WTC11 (cell line): ENCODE measurements at regions not wholly inside any gene's neighbourhood (a gene's known extent, or its start where the extent isn't known, plus 50 kb on each side); places are given as distances from the start of the nearest gene placed in this dataset.

Experiments used
- ATAC-seq: fragments of 200-7000 bp; cut with Tn5 transposase; 2 replicates; pipeline ENCODE4 v1.10.0; 2021; ENCODE audit warnings: mild to moderate bottlenecking, moderate library complexity
- CTCF ChIA-PET: fragments of 300-600 bp; sonication (Branson Sonifier 250); formaldehyde crosslinking; loops from one replicate; lab custom pipeline; 2021; ENCODE audit warnings: antibody characterized with exemption; lab: Charles Lee
- POLR2A ChIA-PET: fragments of 350-600 bp; sonication (Branson Sonifier 250); formaldehyde crosslinking; loops from one replicate; lab custom pipeline; 2021; ENCODE audit warnings: antibody characterized with exemption; lab: Charles Lee
- DNase-seq: peaks from one replicate; pipeline ENCODE4 v3.0.0; 2021; ENCODE audit warnings: low spot score
- H3K27ac Mint-ChIP-seq: 2 replicates; pipeline ENCODE4 v1.8.0; 2021; ENCODE audit warnings: mixed read lengths
- H3K27me3 Mint-ChIP-seq: 2 replicates; pipeline ENCODE4 v1.8.0; 2021; ENCODE audit warnings: low read depth, mild to moderate bottlenecking, moderate library complexity, mixed read lengths
- H3K36me3 Mint-ChIP-seq: 2 replicates; pipeline ENCODE4 v1.8.0; 2021; ENCODE audit warnings: mixed read lengths
- H3K4me1 Mint-ChIP-seq: 2 replicates; pipeline ENCODE4 v1.8.0; 2022; ENCODE audit warnings: mixed read lengths
- H3K4me3 Mint-ChIP-seq: 2 replicates; pipeline ENCODE4 v1.8.0; 2021; ENCODE audit warnings: mild to moderate bottlenecking, moderate library complexity, mixed read lengths
- H3K9me3 Mint-ChIP-seq: 2 replicates; pipeline ENCODE4 v1.8.0; 2021; ENCODE audit warnings: mixed read lengths
- CREM ChIP-seq: sonication (generic); formaldehyde crosslinking; IDR thresholded peaks from 2 replicates; pipeline ENCODE4 v1.8.1; 2022; ENCODE audit warnings: mild to moderate bottlenecking, missing genetic modification reagents, moderate library complexity
- ESRRA ChIP-seq: sonication (generic); formaldehyde crosslinking; IDR thresholded peaks from 2 replicates; pipeline ENCODE4 v1.8.1; 2022; ENCODE audit warnings: mild to moderate bottlenecking, missing genetic modification reagents, borderline replicate concordance
- GRHL2 ChIP-seq: fragments of 250-450 bp; sonication (Bioruptor Pico); IDR thresholded peaks from 2 replicates; pipeline ENCODE4 v1.8.0; 2022; ENCODE audit warnings: mild to moderate bottlenecking, moderate library complexity; ENCODE audit not compliant: insufficient replicate concordance, severe bottlenecking
- JUN ChIP-seq: sonication (generic); formaldehyde crosslinking; IDR thresholded peaks from 2 replicates; pipeline ENCODE4 v1.8.0; 2023; ENCODE audit warnings: mild to moderate bottlenecking, missing genetic modification reagents
- NR1H2 ChIP-seq: sonication (generic); formaldehyde crosslinking; IDR thresholded peaks from 2 replicates; pipeline ENCODE4 v1.9.0; 2021; ENCODE audit warnings: mild to moderate bottlenecking, moderate library complexity, missing genetic modification reagents
- NR2C2 ChIP-seq: sonication (generic); formaldehyde crosslinking; IDR thresholded peaks from 2 replicates; pipeline ENCODE4 v1.8.0; 2022; ENCODE audit warnings: mild to moderate bottlenecking, missing genetic modification reagents
- SMAD3 ChIP-seq: sonication (generic); formaldehyde crosslinking; IDR thresholded peaks from 2 replicates; pipeline ENCODE4 v1.8.0; 2022; ENCODE audit warnings: missing genetic modification reagents, mild to moderate bottlenecking, borderline replicate concordance
- SP1 ChIP-seq: sonication (generic); formaldehyde crosslinking; conservative IDR thresholded peaks from 2 replicates; pipeline ENCODE4 v1.8.1; 2022; ENCODE audit warnings: missing genetic modification reagents
- ZNF121 ChIP-seq: sonication (generic); formaldehyde crosslinking; IDR thresholded peaks from 2 replicates; pipeline ENCODE4 v1.8.0; 2023; ENCODE audit warnings: missing genetic modification reagents
- TF ChIP-seq, protein P1 (sequence below): sonication (generic); formaldehyde crosslinking; IDR thresholded peaks from 2 replicates; pipeline ENCODE4 v1.8.0; 2023; ENCODE audit warnings: missing genetic modification reagents, mild to moderate bottlenecking, borderline replicate concordance
- TF ChIP-seq, protein P2 (sequence below): sonication (generic); formaldehyde crosslinking; IDR thresholded peaks from 2 replicates; pipeline ENCODE4 v1.8.1; 2023; ENCODE audit warnings: mild to moderate bottlenecking, missing genetic modification reagents, moderate library complexity
- TF ChIP-seq, protein P3 (sequence below): sonication (generic); formaldehyde crosslinking; IDR thresholded peaks from 2 replicates; pipeline ENCODE4 v1.8.0; 2023; ENCODE audit warnings: missing genetic modification reagents
- TF ChIP-seq, protein P4 (sequence below): fragments of 250-450 bp; sonication (Bioruptor Pico); IDR thresholded peaks from 2 replicates; pipeline ENCODE4 v1.8.0; 2021; ENCODE audit warnings: mild to moderate bottlenecking
- TF ChIP-seq, protein P5 (sequence below): fragments of 250-450 bp; sonication (Bioruptor Pico); IDR thresholded peaks from 2 replicates; pipeline ENCODE4 v1.9.0; 2021; ENCODE audit warnings: mild to moderate bottlenecking
- TF ChIP-seq, protein P6 (sequence below): sonication (generic); formaldehyde crosslinking; IDR thresholded peaks from 2 replicates; pipeline ENCODE4 v1.8.1; 2022; ENCODE audit warnings: mild to moderate bottlenecking, missing genetic modification reagents, moderate library complexity, borderline replicate concordance

DNA sequence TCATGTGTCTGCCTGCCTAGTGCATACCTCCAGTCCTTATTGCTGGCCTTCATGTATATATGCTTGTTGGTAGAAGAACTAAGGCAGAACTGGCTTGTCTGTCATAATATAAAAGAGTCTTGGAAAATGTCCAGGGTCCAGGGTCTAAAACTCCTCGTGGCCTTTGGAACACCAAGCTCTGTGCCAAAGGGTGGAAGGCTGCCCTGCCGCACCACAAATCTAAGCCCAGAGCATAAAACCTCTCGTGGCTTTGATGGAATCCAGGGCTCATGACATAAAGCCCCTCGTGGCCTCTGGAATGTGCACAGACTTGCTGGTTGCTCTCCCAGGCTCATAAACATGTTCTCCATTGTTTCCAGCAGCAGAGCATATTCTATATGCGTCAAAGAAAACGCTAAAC lies 107.9 kb downstream of the BBS10 start (continued):
- TF ChIP-seq, protein P1, sequence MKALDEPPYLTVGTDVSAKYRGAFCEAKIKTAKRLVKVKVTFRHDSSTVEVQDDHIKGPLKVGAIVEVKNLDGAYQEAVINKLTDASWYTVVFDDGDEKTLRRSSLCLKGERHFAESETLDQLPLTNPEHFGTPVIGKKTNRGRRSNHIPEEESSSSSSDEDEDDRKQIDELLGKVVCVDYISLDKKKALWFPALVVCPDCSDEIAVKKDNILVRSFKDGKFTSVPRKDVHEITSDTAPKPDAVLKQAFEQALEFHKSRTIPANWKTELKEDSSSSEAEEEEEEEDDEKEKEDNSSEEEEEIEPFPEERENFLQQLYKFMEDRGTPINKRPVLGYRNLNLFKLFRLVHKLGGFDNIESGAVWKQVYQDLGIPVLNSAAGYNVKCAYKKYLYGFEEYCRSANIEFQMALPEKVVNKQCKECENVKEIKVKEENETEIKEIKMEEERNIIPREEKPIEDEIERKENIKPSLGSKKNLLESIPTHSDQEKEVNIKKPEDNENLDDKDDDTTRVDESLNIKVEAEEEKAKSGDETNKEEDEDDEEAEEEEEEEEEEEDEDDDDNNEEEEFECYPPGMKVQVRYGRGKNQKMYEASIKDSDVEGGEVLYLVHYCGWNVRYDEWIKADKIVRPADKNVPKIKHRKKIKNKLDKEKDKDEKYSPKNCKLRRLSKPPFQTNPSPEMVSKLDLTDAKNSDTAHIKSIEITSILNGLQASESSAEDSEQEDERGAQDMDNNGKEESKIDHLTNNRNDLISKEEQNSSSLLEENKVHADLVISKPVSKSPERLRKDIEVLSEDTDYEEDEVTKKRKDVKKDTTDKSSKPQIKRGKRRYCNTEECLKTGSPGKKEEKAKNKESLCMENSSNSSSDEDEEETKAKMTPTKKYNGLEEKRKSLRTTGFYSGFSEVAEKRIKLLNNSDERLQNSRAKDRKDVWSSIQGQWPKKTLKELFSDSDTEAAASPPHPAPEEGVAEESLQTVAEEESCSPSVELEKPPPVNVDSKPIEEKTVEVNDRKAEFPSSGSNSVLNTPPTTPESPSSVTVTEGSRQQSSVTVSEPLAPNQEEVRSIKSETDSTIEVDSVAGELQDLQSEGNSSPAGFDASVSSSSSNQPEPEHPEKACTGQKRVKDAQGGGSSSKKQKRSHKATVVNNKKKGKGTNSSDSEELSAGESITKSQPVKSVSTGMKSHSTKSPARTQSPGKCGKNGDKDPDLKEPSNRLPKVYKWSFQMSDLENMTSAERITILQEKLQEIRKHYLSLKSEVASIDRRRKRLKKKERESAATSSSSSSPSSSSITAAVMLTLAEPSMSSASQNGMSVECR (CRISPR knock-in tag), result no peak
- TF ChIP-seq CREM (CRISPR knock-in tag) (no peak), GRHL2 (CRISPR knock-in tag) (no peak), NR1H2 (CRISPR knock-in tag) (no peak)
- TF ChIP-seq, protein P2, sequence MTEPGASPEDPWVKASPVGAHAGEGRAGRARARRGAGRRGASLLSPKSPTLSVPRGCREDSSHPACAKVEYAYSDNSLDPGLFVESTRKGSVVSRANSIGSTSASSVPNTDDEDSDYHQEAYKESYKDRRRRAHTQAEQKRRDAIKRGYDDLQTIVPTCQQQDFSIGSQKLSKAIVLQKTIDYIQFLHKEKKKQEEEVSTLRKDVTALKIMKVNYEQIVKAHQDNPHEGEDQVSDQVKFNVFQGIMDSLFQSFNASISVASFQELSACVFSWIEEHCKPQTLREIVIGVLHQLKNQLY, result no peak
- TF ChIP-seq, protein P3, sequence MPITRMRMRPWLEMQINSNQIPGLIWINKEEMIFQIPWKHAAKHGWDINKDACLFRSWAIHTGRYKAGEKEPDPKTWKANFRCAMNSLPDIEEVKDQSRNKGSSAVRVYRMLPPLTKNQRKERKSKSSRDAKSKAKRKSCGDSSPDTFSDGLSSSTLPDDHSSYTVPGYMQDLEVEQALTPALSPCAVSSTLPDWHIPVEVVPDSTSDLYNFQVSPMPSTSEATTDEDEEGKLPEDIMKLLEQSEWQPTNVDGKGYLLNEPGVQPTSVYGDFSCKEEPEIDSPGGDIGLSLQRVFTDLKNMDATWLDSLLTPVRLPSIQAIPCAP (CRISPR knock-in tag), result no peak
- TF ChIP-seq, protein P4, sequence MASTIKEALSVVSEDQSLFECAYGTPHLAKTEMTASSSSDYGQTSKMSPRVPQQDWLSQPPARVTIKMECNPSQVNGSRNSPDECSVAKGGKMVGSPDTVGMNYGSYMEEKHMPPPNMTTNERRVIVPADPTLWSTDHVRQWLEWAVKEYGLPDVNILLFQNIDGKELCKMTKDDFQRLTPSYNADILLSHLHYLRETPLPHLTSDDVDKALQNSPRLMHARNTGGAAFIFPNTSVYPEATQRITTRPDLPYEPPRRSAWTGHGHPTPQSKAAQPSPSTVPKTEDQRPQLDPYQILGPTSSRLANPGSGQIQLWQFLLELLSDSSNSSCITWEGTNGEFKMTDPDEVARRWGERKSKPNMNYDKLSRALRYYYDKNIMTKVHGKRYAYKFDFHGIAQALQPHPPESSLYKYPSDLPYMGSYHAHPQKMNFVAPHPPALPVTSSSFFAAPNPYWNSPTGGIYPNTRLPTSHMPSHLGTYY (CRISPR knock-in tag), result no peak

DNA sequence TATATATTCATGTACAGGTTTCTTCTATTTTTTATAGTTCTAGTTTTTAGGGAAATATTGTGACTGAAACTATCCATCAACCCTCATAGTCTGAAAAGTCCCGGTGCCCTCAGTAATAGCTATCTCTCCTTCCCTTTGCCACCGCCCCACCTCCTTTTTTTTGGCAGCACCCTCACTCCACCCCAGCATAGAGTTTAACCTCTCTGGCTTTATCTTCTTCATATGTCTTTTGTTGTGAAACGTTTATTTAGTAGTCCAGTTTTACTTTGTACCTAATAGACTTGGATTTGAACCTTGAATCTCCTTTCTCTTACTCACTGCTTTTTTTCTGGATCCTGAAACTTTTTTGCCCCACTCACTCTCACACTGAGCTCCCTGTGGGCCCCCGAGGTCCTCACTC lies 109.5 kb downstream of the BBS10 start:
- Mint-ChIP-seq H3K9me3 (peaks cover 10% of the 10 kb centered on the region), H3K4me3 (no peak overlapping the region), H3K27ac (no peak overlapping the region), H3K27me3 (no peaks in the 10 kb centered on the region), H3K4me1 (no peaks in the 10 kb centered on the region), H3K36me3 (no peaks in the 10 kb centered on the region)
- TF ChIP-seq JUN (CRISPR knock-in tag) (no peak), NR2C2 (no peak), SP1 (CRISPR knock-in tag) (no peak), ESRRA (CRISPR knock-in tag) (no peak)
- TF ChIP-seq, protein P3 (CRISPR knock-in tag), result no peak
- TF ChIP-seq, protein P5, sequence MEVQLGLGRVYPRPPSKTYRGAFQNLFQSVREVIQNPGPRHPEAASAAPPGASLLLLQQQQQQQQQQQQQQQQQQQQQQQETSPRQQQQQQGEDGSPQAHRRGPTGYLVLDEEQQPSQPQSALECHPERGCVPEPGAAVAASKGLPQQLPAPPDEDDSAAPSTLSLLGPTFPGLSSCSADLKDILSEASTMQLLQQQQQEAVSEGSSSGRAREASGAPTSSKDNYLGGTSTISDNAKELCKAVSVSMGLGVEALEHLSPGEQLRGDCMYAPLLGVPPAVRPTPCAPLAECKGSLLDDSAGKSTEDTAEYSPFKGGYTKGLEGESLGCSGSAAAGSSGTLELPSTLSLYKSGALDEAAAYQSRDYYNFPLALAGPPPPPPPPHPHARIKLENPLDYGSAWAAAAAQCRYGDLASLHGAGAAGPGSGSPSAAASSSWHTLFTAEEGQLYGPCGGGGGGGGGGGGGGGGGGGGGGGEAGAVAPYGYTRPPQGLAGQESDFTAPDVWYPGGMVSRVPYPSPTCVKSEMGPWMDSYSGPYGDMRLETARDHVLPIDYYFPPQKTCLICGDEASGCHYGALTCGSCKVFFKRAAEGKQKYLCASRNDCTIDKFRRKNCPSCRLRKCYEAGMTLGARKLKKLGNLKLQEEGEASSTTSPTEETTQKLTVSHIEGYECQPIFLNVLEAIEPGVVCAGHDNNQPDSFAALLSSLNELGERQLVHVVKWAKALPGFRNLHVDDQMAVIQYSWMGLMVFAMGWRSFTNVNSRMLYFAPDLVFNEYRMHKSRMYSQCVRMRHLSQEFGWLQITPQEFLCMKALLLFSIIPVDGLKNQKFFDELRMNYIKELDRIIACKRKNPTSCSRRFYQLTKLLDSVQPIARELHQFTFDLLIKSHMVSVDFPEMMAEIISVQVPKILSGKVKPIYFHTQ, result no peak
- CTCF ChIA-PET, result no interaction called here
- POLR2A ChIA-PET, result no interaction called here
- ATAC-seq (no peak), DNase-seq (no peak)

DNA sequence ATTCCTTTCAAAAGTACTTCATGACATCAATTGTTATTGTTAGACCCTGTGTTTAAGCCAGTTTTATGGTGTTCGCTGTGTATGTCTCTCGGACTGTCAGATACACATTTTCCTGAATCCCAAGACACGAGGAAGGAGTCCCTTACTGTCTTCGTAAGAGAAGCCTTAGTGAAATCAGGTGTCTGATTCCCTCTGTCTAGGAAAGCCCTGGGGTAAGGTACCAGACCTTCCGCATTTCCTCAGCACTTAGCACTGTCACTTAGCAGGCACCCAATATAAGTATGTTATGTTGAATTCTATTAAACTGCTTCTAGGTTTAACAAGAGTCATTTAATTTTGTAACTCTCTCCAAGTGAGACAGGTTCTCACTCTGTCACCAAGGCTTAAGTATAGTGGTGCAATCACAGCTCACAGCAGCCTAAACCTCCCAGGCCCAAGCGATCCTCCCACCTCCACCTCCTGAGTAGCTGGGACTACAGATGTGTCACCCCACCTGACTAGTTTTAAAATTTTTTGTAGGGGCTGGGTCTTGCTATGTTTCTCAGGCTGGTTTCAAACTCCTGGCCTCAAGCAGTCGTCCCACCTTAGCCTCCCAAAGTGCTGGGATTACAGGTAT lies 111.0 kb downstream of the BBS10 start:
- Mint-ChIP-seq H3K27me3 (no peaks in the 10 kb centered on the region), H3K36me3 (no peaks in the 10 kb centered on the region), H3K4me1 (no peaks in the 10 kb centered on the region), H3K4me3 (no peak overlapping the region), H3K27ac (no peak overlapping the region), H3K9me3 (peaks cover 10% of the 10 kb centered on the region)
- DNase-seq (no peak), ATAC-seq (no peak)
- ChIA-PET POLR2A (no interaction called here), CTCF (no interaction called here)
- TF ChIP-seq, protein P5, result no peak
- no peak for TF ChIP-seq ZNF121 (CRISPR knock-in tag)
- TF ChIP-seq SMAD3 (CRISPR knock-in tag), result no peak
- TF ChIP-seq, protein P6, sequence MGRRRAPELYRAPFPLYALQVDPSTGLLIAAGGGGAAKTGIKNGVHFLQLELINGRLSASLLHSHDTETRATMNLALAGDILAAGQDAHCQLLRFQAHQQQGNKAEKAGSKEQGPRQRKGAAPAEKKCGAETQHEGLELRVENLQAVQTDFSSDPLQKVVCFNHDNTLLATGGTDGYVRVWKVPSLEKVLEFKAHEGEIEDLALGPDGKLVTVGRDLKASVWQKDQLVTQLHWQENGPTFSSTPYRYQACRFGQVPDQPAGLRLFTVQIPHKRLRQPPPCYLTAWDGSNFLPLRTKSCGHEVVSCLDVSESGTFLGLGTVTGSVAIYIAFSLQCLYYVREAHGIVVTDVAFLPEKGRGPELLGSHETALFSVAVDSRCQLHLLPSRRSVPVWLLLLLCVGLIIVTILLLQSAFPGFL, result no peak
